Muscle of back (tissue), 3 donors: ENCODE measurements at regions not wholly inside any gene's neighbourhood (a gene's known extent, or its start where the extent isn't known, plus 50 kb on each side); places are given as distances from the start of the nearest gene placed in this dataset.
"Not testable (repeated sequence)": the region's sequence is repeated elsewhere in the genome, so short reads cannot be mapped to it uniquely, and the experiment has no call there.

Experiments used
- DNase-seq, 3 donors: peaks; one replicate each; pipeline versions ENCODE4 v3.0.0 to v3.0.0-alpha.2; 2013

- DNase-seq: peak in 1 of 3 donors; percentile 16
These were observed 632.5 kb downstream of the ISL1 start for GRCh38 chr5:52015760-52016159.

- DNase-seq: no peak
These were observed 634.3 kb downstream of the ISL1 start for GRCh38 chr5:52017567-52017966.

- DNase-seq: no peak
These were observed 641.1 kb downstream of the ISL1 start for GRCh38 chr5:52024359-52024758.

GRCh38 chr5:52029836-52030235 is 646.6 kb downstream of the ISL1 start:
- DNase-seq: not testable (repeated sequence)

GRCh38 chr5:52041842-52042241 is 658.6 kb downstream of the ISL1 start:
- DNase-seq: no peak

GRCh38 chr5:52043137-52043536 is 659.9 kb downstream of the ISL1 start:
- no peak for DNase-seq

GRCh38 chr5:52043543-52043942 is 660.3 kb downstream of the ISL1 start:
- no peak for DNase-seq

- DNase-seq: no peak
These were observed 668.5 kb downstream of the ISL1 start for GRCh38 chr5:52051759-52052158.

- DNase-seq: no peak
These were observed 679.9 kb downstream of the ISL1 start for GRCh38 chr5:52063186-52063585.

GRCh38 chr5:52065182-52065581 is 681.9 kb downstream of the ISL1 start:
- no peak for DNase-seq

- DNase-seq: no peak
These were observed 686.7 kb downstream of the ISL1 start for GRCh38 chr5:52069997-52070396.

GRCh38 chr5:52073993-52074689 is 690.9 kb downstream of the ISL1 start:
- DNase-seq: no peak

GRCh38 chr5:52077941-52078815 is 694.9 kb downstream of the ISL1 start:
- DNase-seq: no peak

GRCh38 chr5:52102311-52102710 is 685.4 kb upstream of the ITGA1 start:
- not testable (repeated sequence) for DNase-seq

- DNase-seq: no peak
These were observed 680.4 kb upstream of the ITGA1 start for GRCh38 chr5:52107210-52107905.

GRCh38 chr5:52119768-52120167 is 667.9 kb upstream of the ITGA1 start:
- DNase-seq: no peak

- DNase-seq: no peak
These were observed 655.7 kb upstream of the ITGA1 start for GRCh38 chr5:52132053-52132452.

- no peak for DNase-seq
These were observed 653.6 kb upstream of the ITGA1 start for GRCh38 chr5:52134013-52134650.

- no peak for DNase-seq
These were observed 647.7 kb upstream of the ITGA1 start for GRCh38 chr5:52139888-52140615.

GRCh38 chr5:52148679-52149078 is 639.0 kb upstream of the ITGA1 start:
- no peak for DNase-seq

GRCh38 chr5:52150501-52150900 is 637.2 kb upstream of the ITGA1 start:
- no peak for DNase-seq
